ENCODE measurements at regions not wholly inside any gene's neighbourhood (a gene's known extent, or its start where the extent isn't known, plus 50 kb on each side); places are given as distances from the start of the nearest gene placed in this dataset.

DNA sequence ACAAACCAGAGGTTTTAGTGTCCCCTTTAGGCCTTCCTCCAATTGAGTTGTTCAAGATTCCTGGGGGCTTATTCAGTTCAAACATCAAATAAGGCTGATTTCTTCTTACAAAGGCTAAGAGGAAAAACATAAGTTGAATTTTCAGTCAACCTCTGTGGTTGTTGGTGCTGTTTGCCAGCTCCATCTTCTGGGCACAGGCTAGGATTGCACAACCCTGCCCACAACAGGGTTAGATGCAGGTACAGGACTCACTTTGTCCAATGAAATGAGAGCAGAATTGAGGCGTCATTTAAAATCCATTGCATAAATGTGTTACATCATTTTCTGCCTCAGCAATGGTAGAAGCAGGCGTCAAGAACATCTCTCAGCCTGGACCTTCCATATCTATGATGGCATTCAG lies 173.3 kb downstream of the PMP22 start:
- no peak overlapping the region for H2AK5ac ChIP-seq (ENCODE audit: low read length, severe bottlenecking)
- H3K23ac ChIP-seq (ENCODE audit: low read length in 2 of 2) = no peak overlapping the region
- H3K9ac ChIP-seq (ENCODE audit: low read length) = no peak overlapping the region
- H3K4me2 ChIP-seq (ENCODE audit: low read length, poor library complexity, severe bottlenecking) = no peak overlapping the region
- peaks cover 0 to 3% of the 10 kb centered on the region in 2 experiments for H3K27me3 ChIP-seq (ENCODE audit: control insufficient read depth in 1 of 2, insufficient read depth in 1 of 2, low read length in 2 of 2)
- no peak overlapping the region for H3K27ac ChIP-seq (ENCODE audit: low read length, poor library complexity, severe bottlenecking)
- H2AFZ ChIP-seq (ENCODE audit: low read depth, low read length) = no peak overlapping the region
- H2BK12ac ChIP-seq (ENCODE audit: low read length in 2 of 2) = no peak overlapping the region
- H3K4me1 ChIP-seq (ENCODE audit: control insufficient read depth, insufficient read depth, low read depth, low read length) = no peaks in the 10 kb centered on the region
- H3K36me3 ChIP-seq (ENCODE audit: control insufficient read depth in 1 of 2, insufficient read depth in 2 of 2, low read depth in 1 of 2, low read length in 2 of 2) = no peaks in the 10 kb centered on the region
- no peak overlapping the region for H3K18ac ChIP-seq (ENCODE audit: low read depth in 1 of 2, low read length in 2 of 2)
- WGBS = 38% methylated on average over 1 of the region's 2 CpGs
- H2BK15ac ChIP-seq (ENCODE audit: low read depth, poor library complexity, severe bottlenecking) = no peak overlapping the region
- no peak overlapping the region for H4K8ac ChIP-seq (ENCODE audit: low read length)
- H3K4me3 ChIP-seq (ENCODE audit: insufficient read depth in 1 of 2, low read depth in 1 of 2, low read length in 2 of 2) = no peak overlapping the region
- H3K4ac ChIP-seq (ENCODE audit: low read depth in 1 of 2, low read length in 2 of 2) = no peak overlapping the region
- no peak overlapping the region for H2BK120ac ChIP-seq (ENCODE audit: low read depth, low read length)
- DNase-seq = no peak
- no peak overlapping the region for H3K14ac ChIP-seq (ENCODE audit: low read length in 2 of 2)
- no peak overlapping the region for H2BK5ac ChIP-seq (ENCODE audit: low read depth, low read length, poor library complexity, severe bottlenecking)
- H3K9me3 ChIP-seq (ENCODE audit: control insufficient read depth, low read length) = no peaks in the 10 kb centered on the region
- H3K79me1 ChIP-seq (replicated peaks; ENCODE audit: low read length, poor library complexity, severe bottlenecking) = no peaks in the 10 kb centered on the region
- H4K91ac ChIP-seq (ENCODE audit: low read length) = no peak overlapping the region

DNA sequence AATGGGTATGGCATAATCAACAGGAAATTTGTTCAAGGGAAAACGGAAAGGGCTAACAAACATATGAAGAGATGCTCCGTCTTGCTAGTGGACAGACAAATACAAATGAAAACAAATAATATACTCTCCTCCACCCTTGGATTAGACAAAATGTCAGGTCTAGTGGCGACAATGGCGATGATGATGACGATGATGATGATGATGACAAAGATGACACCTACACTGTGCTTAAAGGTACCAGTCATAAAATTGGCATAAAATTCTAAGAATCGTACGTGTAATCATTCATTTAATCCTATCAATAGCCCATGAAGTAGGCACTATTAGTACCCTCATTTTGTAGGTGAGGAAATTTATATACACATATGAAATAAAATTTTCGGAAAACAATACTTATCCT lies 174.6 kb downstream of the PMP22 start:
- no peak overlapping the region for H3K27ac ChIP-seq (ENCODE audit: low read length, poor library complexity, severe bottlenecking)
- no peaks in the 10 kb centered on the region for H3K79me1 ChIP-seq (replicated peaks; ENCODE audit: low read length, poor library complexity, severe bottlenecking)
- no peak overlapping the region for H4K8ac ChIP-seq (ENCODE audit: low read length)
- H3K9ac ChIP-seq (ENCODE audit: low read length) = no peak overlapping the region
- H3K27me3 ChIP-seq (ENCODE audit: control insufficient read depth in 1 of 2, insufficient read depth in 1 of 2, low read length in 2 of 2) = peaks cover 0 to 3% of the 10 kb centered on the region in 2 experiments
- H3K9me3 ChIP-seq (ENCODE audit: control insufficient read depth, low read length) = no peaks in the 10 kb centered on the region
- H2BK15ac ChIP-seq (ENCODE audit: low read depth, poor library complexity, severe bottlenecking) = no peak overlapping the region
- H2AFZ ChIP-seq (ENCODE audit: low read depth, low read length) = no peak overlapping the region
- no peak overlapping the region for H3K4me2 ChIP-seq (ENCODE audit: low read length, poor library complexity, severe bottlenecking)
- H4K91ac ChIP-seq (ENCODE audit: low read length) = no peak overlapping the region
- no peak overlapping the region for H2BK120ac ChIP-seq (ENCODE audit: low read depth, low read length)
- H3K4me1 ChIP-seq (ENCODE audit: control insufficient read depth, insufficient read depth, low read depth, low read length) = no peaks in the 10 kb centered on the region
- no peak overlapping the region for H2AK5ac ChIP-seq (ENCODE audit: low read length, severe bottlenecking)
- no peak overlapping the region for H2BK5ac ChIP-seq (ENCODE audit: low read depth, low read length, poor library complexity, severe bottlenecking)
- H3K18ac ChIP-seq (ENCODE audit: low read depth in 1 of 2, low read length in 2 of 2) = no peak overlapping the region
- H3K4me3 ChIP-seq (ENCODE audit: insufficient read depth in 1 of 2, low read depth in 1 of 2, low read length in 2 of 2) = no peak overlapping the region
- H3K14ac ChIP-seq (ENCODE audit: low read length in 2 of 2) = no peak overlapping the region
- no peak for DNase-seq
- H3K4ac ChIP-seq (ENCODE audit: low read depth in 1 of 2, low read length in 2 of 2) = no peak overlapping the region
- H2BK12ac ChIP-seq (ENCODE audit: low read length in 2 of 2) = no peak overlapping the region
- WGBS = 89% methylated on average over 5 of the region's 8 CpGs
- H3K36me3 ChIP-seq (ENCODE audit: control insufficient read depth in 1 of 2, insufficient read depth in 2 of 2, low read depth in 1 of 2, low read length in 2 of 2) = no peaks in the 10 kb centered on the region
- no peak overlapping the region for H3K23ac ChIP-seq (ENCODE audit: low read length in 2 of 2)

DNA sequence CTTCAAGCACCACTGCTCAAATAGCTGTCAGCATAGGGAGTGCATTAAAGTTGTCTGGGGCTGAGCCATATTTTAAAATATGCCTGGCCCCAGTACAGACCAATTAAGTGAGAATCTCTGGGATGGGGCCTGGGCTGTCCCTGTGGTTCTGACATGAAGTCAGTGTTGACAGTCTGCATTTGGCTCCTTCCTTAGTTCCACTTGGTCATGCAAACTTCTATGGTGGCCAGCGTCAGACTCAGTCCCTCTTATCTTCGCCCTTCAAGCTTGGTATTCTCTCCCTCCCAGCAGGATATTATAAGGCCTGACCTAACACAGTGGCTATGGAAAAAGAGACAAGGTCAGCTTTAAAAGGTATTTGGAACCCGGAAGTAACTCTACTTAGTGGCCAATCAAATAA lies 177.2 kb downstream of the PMP22 start:
- Histone ChIP-seq H3K36me3 (ENCODE audit: control insufficient read depth in 1 of 2, insufficient read depth in 2 of 2, low read depth in 1 of 2, low read length in 2 of 2) (no peaks in the 10 kb centered on the region), H2AK5ac (ENCODE audit: low read length, severe bottlenecking) (no peak overlapping the region), H3K4me3 (ENCODE audit: insufficient read depth in 1 of 2, low read depth in 1 of 2, low read length in 2 of 2) (no peak overlapping the region), H4K91ac (ENCODE audit: low read length) (no peak overlapping the region), H2BK12ac (ENCODE audit: low read length in 2 of 2) (no peak overlapping the region), H3K4ac (ENCODE audit: low read depth in 1 of 2, low read length in 2 of 2) (no peak overlapping the region), H3K9me3 (ENCODE audit: control insufficient read depth, low read length) (no peaks in the 10 kb centered on the region), H3K23ac (ENCODE audit: low read length in 2 of 2) (no peak overlapping the region), H3K27ac (ENCODE audit: low read length, poor library complexity, severe bottlenecking) (no peak overlapping the region), H3K79me1 (replicated peaks; ENCODE audit: low read length, poor library complexity, severe bottlenecking) (no peaks in the 10 kb centered on the region), H2AFZ (ENCODE audit: low read depth, low read length) (no peak overlapping the region), H2BK15ac (ENCODE audit: low read depth, poor library complexity, severe bottlenecking) (no peak overlapping the region), H3K4me2 (ENCODE audit: low read length, poor library complexity, severe bottlenecking) (no peak overlapping the region), H3K18ac (ENCODE audit: low read depth in 1 of 2, low read length in 2 of 2) (no peak overlapping the region), H4K8ac (ENCODE audit: low read length) (no peak overlapping the region), H2BK120ac (ENCODE audit: low read depth, low read length) (no peak overlapping the region), H3K9ac (ENCODE audit: low read length) (no peak overlapping the region), H3K27me3 (ENCODE audit: control insufficient read depth in 1 of 2, insufficient read depth in 1 of 2, low read length in 2 of 2) (peaks cover 0 to 4% of the 10 kb centered on the region in 2 experiments), H3K4me1 (ENCODE audit: control insufficient read depth, insufficient read depth, low read depth, low read length) (no peaks in the 10 kb centered on the region), H3K14ac (ENCODE audit: low read length in 2 of 2) (no peak overlapping the region), H2BK5ac (ENCODE audit: low read depth, low read length, poor library complexity, severe bottlenecking) (no peak overlapping the region)
- no peak for DNase-seq
- WGBS = 86% methylated on average over 2 of the region's 3 CpGs

DNA sequence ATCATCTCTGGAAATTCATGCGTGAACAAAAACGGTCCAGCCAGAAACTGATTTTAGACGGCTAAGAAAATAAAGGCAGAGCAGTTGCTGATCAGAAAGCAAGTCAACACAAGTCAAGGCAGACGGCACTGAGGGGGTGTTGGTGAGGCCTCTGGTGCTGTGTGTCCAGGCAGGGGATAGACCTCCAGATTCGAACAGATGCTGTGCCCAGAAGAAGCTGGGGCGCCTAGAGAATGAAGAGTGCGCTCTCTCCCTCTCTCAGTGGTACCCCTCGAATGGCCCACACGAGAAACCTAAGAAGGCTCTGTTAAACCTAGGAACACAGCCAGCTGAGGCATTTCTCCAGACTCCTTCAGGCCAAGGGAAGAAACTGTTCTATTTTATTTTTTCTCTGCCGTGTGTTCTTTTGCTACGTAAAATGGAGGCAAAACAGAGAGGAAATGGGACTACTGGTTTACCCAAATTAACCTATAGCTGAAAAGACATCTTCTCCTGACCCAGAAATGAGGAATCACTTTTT lies 178.3 kb downstream of the PMP22 start:
- no peak overlapping the region for H3K23ac ChIP-seq (ENCODE audit: low read length in 2 of 2)
- H3K4me3 ChIP-seq (ENCODE audit: insufficient read depth in 1 of 2, low read depth in 1 of 2, low read length in 2 of 2) = no peak overlapping the region
- H4K91ac ChIP-seq (ENCODE audit: low read length) = no peak overlapping the region
- H3K4ac ChIP-seq (ENCODE audit: low read depth in 1 of 2, low read length in 2 of 2) = no peak overlapping the region
- H3K79me1 ChIP-seq (replicated peaks; ENCODE audit: low read length, poor library complexity, severe bottlenecking) = no peaks in the 10 kb centered on the region
- no peak overlapping the region for H3K9ac ChIP-seq (ENCODE audit: low read length)
- no peak overlapping the region for H3K4me2 ChIP-seq (ENCODE audit: low read length, poor library complexity, severe bottlenecking)
- H3K9me3 ChIP-seq (ENCODE audit: control insufficient read depth, low read length) = no peaks in the 10 kb centered on the region
- no peak for DNase-seq
- no peak overlapping the region for H2AK5ac ChIP-seq (ENCODE audit: low read length, severe bottlenecking)
- H3K27ac ChIP-seq (ENCODE audit: low read length, poor library complexity, severe bottlenecking) = no peak overlapping the region
- no peak overlapping the region for H2BK12ac ChIP-seq (ENCODE audit: low read length in 2 of 2)
- no peak overlapping the region for H2BK5ac ChIP-seq (ENCODE audit: low read depth, low read length, poor library complexity, severe bottlenecking)
- H2AFZ ChIP-seq (ENCODE audit: low read depth, low read length) = no peak overlapping the region
- peaks cover 0 to 8% of the 10 kb centered on the region in 2 experiments for H3K27me3 ChIP-seq (ENCODE audit: control insufficient read depth in 1 of 2, insufficient read depth in 1 of 2, low read length in 2 of 2)
- H2BK15ac ChIP-seq (ENCODE audit: low read depth, poor library complexity, severe bottlenecking) = no peak overlapping the region
- no peak overlapping the region for H2BK120ac ChIP-seq (ENCODE audit: low read depth, low read length)
- no peak overlapping the region for H3K18ac ChIP-seq (ENCODE audit: low read depth in 1 of 2, low read length in 2 of 2)
- no peak overlapping the region for H4K8ac ChIP-seq (ENCODE audit: low read length)
- H3K14ac ChIP-seq (ENCODE audit: low read length in 2 of 2) = no peak overlapping the region
- no peaks in the 10 kb centered on the region for H3K4me1 ChIP-seq (ENCODE audit: control insufficient read depth, insufficient read depth, low read depth, low read length)
- H3K36me3 ChIP-seq (ENCODE audit: control insufficient read depth in 1 of 2, insufficient read depth in 2 of 2, low read depth in 1 of 2, low read length in 2 of 2) = no peaks in the 10 kb centered on the region
- WGBS = 88% methylated on average over 11 of the region's 11 CpGs
